HUES6 (cell line): ENCODE measurements at regions not wholly inside any gene's neighbourhood (a gene's known extent, or its start where the extent isn't known, plus 50 kb on each side); places are given as distances from the start of the nearest gene placed in this dataset.
A peak's percentile ranks its signal among the peaks of the same experiment; 100 is the strongest.

ENCODE experiments used
- H3K27ac ChIP-seq: 2 replicates; pipeline ENCODE4 v1.7.0; 2013; ENCODE audit warnings: low read depth, mild to moderate bottlenecking, low read length, inconsistent platforms
- H3K27me3 ChIP-seq: 2 replicates; pipeline ENCODE4 v1.6.1; 2013; ENCODE audit warnings: low read length; ENCODE audit not compliant: control insufficient read depth, insufficient read depth
- H3K36me3 ChIP-seq: 2 replicates; pipeline ENCODE4 v1.6.1; 2013; ENCODE audit warnings: low read length; ENCODE audit not compliant: control insufficient read depth, insufficient read depth
- H3K4me1 ChIP-seq: 2 replicates; pipeline ENCODE4 v1.6.1; 2013; ENCODE audit warnings: low read length; ENCODE audit not compliant: control insufficient read depth, insufficient read depth
- H3K4me3 ChIP-seq: 2 replicates; pipeline ENCODE4 v1.5.1; 2013; ENCODE audit warnings: low read depth, low read length
- H3K9ac ChIP-seq: one replicate; pipeline ENCODE4 v1.6.1; 2013; ENCODE audit warnings: mild to moderate bottlenecking, low read length
- H3K9me3 ChIP-seq: 2 replicates; pipeline ENCODE4 v1.6.1; 2013; ENCODE audit warnings: low read depth, low read length; ENCODE audit not compliant: control insufficient read depth, insufficient read depth

- H3K36me3 ChIP-seq = no peaks in the 10 kb centered on the region
- H3K27me3 ChIP-seq = peaks cover 21% of the 10 kb centered on the region
- peaks cover 10% of the 10 kb centered on the region for H3K4me1 ChIP-seq
- H3K27ac ChIP-seq = no peak overlapping the region
- H3K4me3 ChIP-seq = no peak overlapping the region
- no peak overlapping the region for H3K9ac ChIP-seq
- no peaks in the 10 kb centered on the region for H3K9me3 ChIP-seq
Observed at GRCh38 chr15:96038131-96038530, 292.4 kb upstream of the NR2F2 start.

DNA sequence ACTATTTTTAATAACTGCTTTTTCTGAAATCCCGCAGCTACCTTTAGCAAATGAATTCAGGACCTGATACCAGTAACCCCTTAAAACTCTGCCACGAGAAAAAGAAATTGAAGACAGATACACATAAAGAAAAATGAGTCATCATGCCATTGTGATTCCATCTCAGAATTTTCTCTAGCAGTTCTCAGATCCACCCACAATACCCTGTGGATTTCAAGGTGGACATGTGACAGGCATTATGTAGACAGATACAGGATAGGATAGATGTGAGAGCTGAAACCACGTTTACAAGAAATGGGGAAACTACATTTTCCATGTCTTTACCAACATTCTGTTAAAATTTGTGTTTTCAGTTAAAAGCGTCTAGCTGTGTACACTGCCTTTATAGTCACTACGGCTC lies 291.9 kb upstream of the NR2F2 start:
- peaks cover 21% of the 10 kb centered on the region for H3K27me3 ChIP-seq
- H3K4me1 ChIP-seq = peaks cover 10% of the 10 kb centered on the region
- H3K36me3 ChIP-seq = no peaks in the 10 kb centered on the region
- H3K9ac ChIP-seq = no peak overlapping the region
- H3K4me3 ChIP-seq = no peak overlapping the region
- no peak overlapping the region for H3K27ac ChIP-seq
- no peaks in the 10 kb centered on the region for H3K9me3 ChIP-seq

DNA sequence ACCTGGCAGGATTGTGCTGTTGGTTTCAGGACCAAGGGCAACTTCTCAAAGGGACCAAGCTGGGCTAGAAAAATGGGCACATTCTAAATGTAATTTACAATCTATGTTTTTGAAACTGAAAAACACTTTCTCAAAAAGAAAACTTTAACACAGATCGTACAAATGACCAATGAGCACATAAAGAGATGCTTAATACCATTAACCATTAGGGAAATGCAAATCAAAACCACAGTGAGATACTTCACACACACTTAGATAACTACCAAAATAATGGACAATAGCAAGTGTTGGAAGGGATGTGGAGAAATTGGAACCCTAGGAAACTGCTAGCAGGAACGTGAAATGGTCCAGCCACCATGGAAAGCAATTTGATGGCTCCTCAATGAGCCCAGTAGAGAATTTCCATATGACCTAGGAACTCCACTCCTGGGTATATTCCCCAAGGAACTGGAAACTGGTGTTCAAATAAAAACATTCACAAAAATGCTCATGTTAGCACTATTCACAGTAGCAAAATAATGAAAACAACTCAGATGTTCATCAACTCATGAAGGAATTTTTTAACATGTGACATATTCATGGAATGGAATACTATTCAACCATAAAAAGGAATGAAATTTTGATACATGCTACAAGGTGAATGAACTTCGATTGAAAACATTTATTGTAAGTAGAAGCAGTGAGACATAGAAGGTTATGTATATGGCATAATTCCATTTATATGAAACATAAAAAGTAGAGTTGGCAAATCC lies 288.3 kb upstream of the NR2F2 start:
- Histone ChIP-seq H3K4me3 (no peak overlapping the region), H3K27me3 (peaks cover 11% of the 10 kb centered on the region), H3K4me1 (no peaks in the 10 kb centered on the region; the same call in 1 of the 2 replicates), H3K9ac (no peak overlapping the region), H3K36me3 (no peaks in the 10 kb centered on the region), H3K9me3 (no peaks in the 10 kb centered on the region), H3K27ac (no peak overlapping the region)

DNA sequence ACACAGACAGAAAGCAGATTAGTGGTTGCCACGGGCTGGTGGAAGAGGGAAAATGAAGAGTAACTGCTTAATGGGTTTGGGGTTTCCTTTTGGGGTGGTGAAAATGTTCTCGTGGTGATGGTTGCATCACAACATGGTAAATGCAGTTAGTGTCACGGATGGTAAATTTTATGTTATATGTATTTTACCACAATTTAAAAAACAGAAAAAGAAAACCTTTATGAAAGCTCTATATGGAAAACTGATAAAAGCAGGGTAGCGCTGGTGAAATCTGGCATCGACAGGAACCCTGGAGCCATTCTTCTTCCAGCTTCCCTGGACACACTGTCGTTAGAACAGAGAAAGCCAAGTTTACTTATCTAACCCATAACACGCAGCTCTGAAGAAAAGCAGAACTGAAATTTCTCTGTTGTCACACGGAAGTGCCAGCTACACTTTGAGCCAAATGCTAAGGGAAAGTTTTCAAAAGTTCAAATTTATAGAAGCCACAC lies 287.7 kb upstream of the NR2F2 start:
- peaks cover 17% of the 10 kb centered on the region for H3K27me3 ChIP-seq
- no peaks in the 10 kb centered on the region for H3K36me3 ChIP-seq
- H3K27ac ChIP-seq = no peak overlapping the region
- no peaks in the 10 kb centered on the region for H3K9me3 ChIP-seq
- H3K9ac ChIP-seq = no peak overlapping the region
- no peaks in the 10 kb centered on the region for H3K4me1 ChIP-seq
- H3K4me3 ChIP-seq = no peak overlapping the region

DNA sequence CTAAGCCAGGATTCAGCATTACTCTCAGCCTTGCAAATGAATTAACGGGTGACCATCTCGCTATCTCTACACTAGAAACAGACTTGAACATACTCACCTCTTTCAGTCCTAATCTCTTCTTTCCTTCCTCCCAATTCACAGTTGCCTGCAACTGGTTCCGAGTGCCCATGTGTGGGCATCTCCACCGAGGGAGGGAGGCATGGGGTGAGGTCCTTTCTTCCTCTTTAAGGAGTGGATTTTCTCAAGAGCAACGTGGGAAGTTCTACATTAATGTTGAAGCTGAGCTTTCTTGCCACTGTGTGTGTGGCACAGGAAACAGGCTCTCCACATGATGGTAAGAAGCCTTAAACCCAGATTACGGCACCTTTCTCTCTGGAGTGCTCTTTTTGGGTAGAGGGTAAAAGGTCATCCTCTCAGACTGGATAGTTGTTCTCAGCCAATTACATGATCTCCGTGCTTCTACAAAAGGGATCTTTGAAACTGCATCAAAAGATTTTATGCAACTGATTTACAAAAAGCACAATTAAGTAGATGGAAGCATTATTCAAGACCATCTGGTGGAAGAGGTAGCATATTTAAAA lies 286.8 kb upstream of the NR2F2 start:
- no peak overlapping the region for H3K9ac ChIP-seq
- H3K36me3 ChIP-seq = no peaks in the 10 kb centered on the region
- H3K4me1 ChIP-seq = no peaks in the 10 kb centered on the region
- no peak overlapping the region for H3K27ac ChIP-seq
- H3K27me3 ChIP-seq = peaks cover 22% of the 10 kb centered on the region
- no peak overlapping the region for H3K4me3 ChIP-seq
- H3K9me3 ChIP-seq = no peaks in the 10 kb centered on the region

DNA sequence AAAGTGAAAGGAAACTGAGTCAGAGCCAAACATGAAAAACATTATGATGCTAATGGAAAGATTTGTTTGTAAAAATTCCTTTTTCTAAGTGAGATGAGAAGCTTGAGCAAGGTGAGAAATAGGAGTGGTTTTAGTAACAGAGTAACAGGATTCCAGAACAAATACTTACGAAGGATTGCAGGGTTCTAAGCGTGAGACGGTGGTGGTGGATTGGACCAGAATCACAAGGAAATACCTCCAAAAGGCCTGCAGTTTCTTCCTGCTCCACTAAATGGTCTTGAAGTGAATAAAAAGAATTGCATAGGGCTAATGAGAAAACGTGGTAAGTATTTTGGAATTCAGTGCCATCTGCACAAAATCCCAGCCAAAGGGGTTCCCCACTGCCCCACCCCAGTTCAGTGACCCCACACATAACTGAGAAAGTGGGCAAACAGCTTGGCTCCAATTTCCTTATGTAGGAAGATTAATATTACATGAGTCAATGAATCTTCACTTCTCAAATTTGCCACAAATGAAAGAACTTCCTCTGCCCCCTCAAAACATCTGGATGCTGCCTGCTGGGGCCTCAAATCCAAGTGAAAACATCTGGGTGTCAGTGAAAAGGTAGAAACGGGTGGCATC lies 283.8 kb upstream of the NR2F2 start:
- Histone ChIP-seq H3K9ac (no peak overlapping the region), H3K27ac (no peak overlapping the region), H3K4me3 (no peak overlapping the region)

DNA sequence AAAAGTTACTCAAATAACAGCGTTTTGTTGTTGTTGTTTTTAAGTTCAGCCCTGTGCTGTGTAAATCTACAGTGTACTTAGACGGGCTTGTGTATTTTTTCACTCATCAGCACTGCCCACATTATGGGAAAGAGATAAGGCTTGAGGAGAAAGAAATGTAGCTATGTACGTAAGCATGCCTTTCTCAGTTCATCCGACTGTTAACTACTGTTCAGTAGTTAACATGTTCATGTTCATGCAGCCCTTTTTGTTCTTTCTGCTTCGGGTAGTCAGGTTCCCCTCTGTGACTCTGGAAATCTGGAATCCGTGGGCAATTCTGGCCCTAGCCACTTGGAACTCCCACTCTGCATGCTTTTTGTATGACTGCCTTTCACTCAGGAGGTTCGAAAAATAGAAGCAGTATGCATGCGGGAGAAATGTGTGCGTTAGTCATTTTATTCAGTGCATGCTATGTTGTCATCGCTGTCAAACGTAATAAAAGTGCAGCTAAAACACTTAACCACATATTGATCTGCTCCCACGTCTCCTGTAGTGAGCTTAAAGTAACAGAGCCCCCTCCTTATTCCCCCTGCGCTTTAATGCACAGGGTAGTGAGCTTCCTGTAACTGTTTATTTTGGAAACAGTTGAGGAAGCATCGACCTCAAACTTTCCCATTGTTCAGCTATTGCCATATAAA lies 283.1 kb upstream of the NR2F2 start:
- H3K9me3 ChIP-seq = no peaks in the 10 kb centered on the region
- no peak overlapping the region for H3K27ac ChIP-seq
- no peaks in the 10 kb centered on the region for H3K36me3 ChIP-seq
- no peak overlapping the region for H3K9ac ChIP-seq
- H3K4me1 ChIP-seq = peaks cover 4% of the 10 kb centered on the region
- peaks cover 47% of the 10 kb centered on the region for H3K27me3 ChIP-seq
- no peak overlapping the region for H3K4me3 ChIP-seq

More for the DNA sequence above, 283.8 kb upstream of the NR2F2 start:
- H3K4me1 ChIP-seq = no peaks in the 10 kb centered on the region
- no peaks in the 10 kb centered on the region for H3K36me3 ChIP-seq
- no peaks in the 10 kb centered on the region for H3K9me3 ChIP-seq
- peaks cover 42% of the 10 kb centered on the region for H3K27me3 ChIP-seq

GRCh38 chr15:96049323-96049722 lies 281.2 kb upstream of the NR2F2 start:
- Histone ChIP-seq H3K9me3 (no peaks in the 10 kb centered on the region), H3K27ac (no peak overlapping the region), H3K36me3 (no peaks in the 10 kb centered on the region), H3K27me3 (peaks cover 67% of the 10 kb centered on the region), H3K9ac (no peak overlapping the region), H3K4me3 (no peak overlapping the region), H3K4me1 (peaks cover 11% of the 10 kb centered on the region)

GRCh38 chr15:96049766-96050165 lies 280.7 kb upstream of the NR2F2 start:
- no peak overlapping the region for H3K27ac ChIP-seq
- H3K9me3 ChIP-seq = no peaks in the 10 kb centered on the region
- peaks cover 70% of the 10 kb centered on the region for H3K27me3 ChIP-seq
- no peaks in the 10 kb centered on the region for H3K36me3 ChIP-seq
- no peak overlapping the region for H3K4me3 ChIP-seq
- no peak overlapping the region for H3K9ac ChIP-seq
- peaks cover 11% of the 10 kb centered on the region for H3K4me1 ChIP-seq

- no peak overlapping the region for H3K9ac ChIP-seq
- no peaks in the 10 kb centered on the region for H3K9me3 ChIP-seq
- no peaks in the 10 kb centered on the region for H3K36me3 ChIP-seq
- no peak overlapping the region for H3K27ac ChIP-seq
- H3K27me3 ChIP-seq = peaks cover 88% of the 10 kb centered on the region
- no peak overlapping the region for H3K4me3 ChIP-seq
- H3K4me1 ChIP-seq = peaks cover 11% of the 10 kb centered on the region
Observed at GRCh38 chr15:96051598-96051997, 278.9 kb upstream of the NR2F2 start.

DNA sequence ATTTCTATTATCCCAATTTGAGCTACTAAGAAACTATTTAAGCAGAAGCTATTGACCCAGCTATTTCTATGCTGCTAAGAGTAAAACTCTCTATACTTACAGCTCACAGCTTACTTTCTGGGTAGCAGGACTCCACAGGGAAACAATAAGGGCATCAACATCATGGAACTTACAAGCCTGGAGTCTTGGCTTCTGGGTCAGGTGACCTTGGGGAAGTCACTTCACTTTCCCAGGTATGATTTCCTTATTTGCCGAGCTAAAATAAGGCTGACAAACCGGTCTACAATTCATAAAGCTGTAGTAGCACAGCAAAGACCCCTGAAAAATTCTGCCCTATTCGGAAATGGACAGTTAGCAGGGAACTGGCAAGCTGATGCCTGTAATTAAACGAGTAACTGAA lies 278.3 kb upstream of the NR2F2 start:
- Histone ChIP-seq H3K27ac (no peak overlapping the region), H3K4me1 (peaks cover 11% of the 10 kb centered on the region), H3K27me3 (peaks cover 92% of the 10 kb centered on the region), H3K9me3 (no peaks in the 10 kb centered on the region), H3K9ac (no peak overlapping the region), H3K36me3 (no peaks in the 10 kb centered on the region), H3K4me3 (peak overlapping the region; percentile 63)
